Coronary artery (tissue), 2 donors: ENCODE measurements at regions not wholly inside any gene's neighbourhood (a gene's known extent, or its start where the extent isn't known, plus 50 kb on each side); places are given as distances from the start of the nearest gene placed in this dataset.

Experiments
- DNase-seq: peaks from one replicate; pipeline ENCODE4 v3.0.0-alpha.2; 2017; ENCODE audit warnings: low spot score
- H3K27ac ChIP-seq, 2 donors: fragments of 200-600 bp; sonication (generic); one replicate each; pipeline ENCODE4 v1.5.1; 2016 to 2019
- H3K4me3 ChIP-seq: fragments of 200-600 bp; sonication (generic); 2 replicates; pipeline ENCODE4 v1.5.1; 2016; ENCODE audit warnings: mild to moderate bottlenecking, moderate library complexity
- CTCF ChIP-seq: fragments of 200-600 bp; sonication (generic); IDR thresholded peaks from one replicate; pipeline ENCODE4 v1.5.1; 2019; ENCODE audit warnings: antibody characterized with exemption

GRCh38 chr18:76643199-76643598 lies 148.2 kb upstream of the ZNF516 start:
- Histone ChIP-seq H3K27ac (no peak overlapping the region), H3K4me3 (no peak overlapping the region)
- no peak for TF ChIP-seq CTCF
- no peak for DNase-seq

GRCh38 chr18:76640438-76640837 lies 145.4 kb upstream of the ZNF516 start:
- no peak for TF ChIP-seq CTCF
- Histone ChIP-seq H3K27ac (no peak overlapping the region), H3K4me3 (no peak overlapping the region)
- no peak for DNase-seq

GRCh38 chr18:76634564-76634963 lies 139.5 kb upstream of the ZNF516 start:
- H3K4me3 ChIP-seq: no peak overlapping the region
- DNase-seq: no peak
- TF ChIP-seq CTCF: no peak
- no peak overlapping the region for H3K27ac ChIP-seq

- DNase-seq: no peak
- no peak overlapping the region for H3K27ac ChIP-seq
- no peak overlapping the region for H3K4me3 ChIP-seq
- TF ChIP-seq CTCF: no peak
Measured at GRCh38 chr18:76633588-76634269, 138.7 kb upstream of the ZNF516 start.

- DNase-seq: no peak
- H3K27ac ChIP-seq: no peak overlapping the region
- no peak for TF ChIP-seq CTCF
- H3K4me3 ChIP-seq: no peak overlapping the region
Measured at GRCh38 chr18:76627444-76627843, 132.4 kb upstream of the ZNF516 start.

GRCh38 chr18:76626991-76627390 lies 131.9 kb upstream of the ZNF516 start:
- Histone ChIP-seq H3K27ac (no peak overlapping the region), H3K4me3 (no peak overlapping the region)
- no peak for TF ChIP-seq CTCF
- DNase-seq: no peak

- no peak for TF ChIP-seq CTCF
- Histone ChIP-seq H3K4me3 (no peak overlapping the region), H3K27ac (no peak overlapping the region)
- DNase-seq: no peak
Measured at GRCh38 chr18:76622651-76623050, 127.6 kb upstream of the ZNF516 start.
